GM12864 (cell line): ENCODE measurements at regions not wholly inside any gene's neighbourhood (a gene's known extent, or its start where the extent isn't known, plus 50 kb on each side); places are given as distances from the start of the nearest gene placed in this dataset.

Experiments
- DNase-seq: peaks from one replicate; pipeline ENCODE4 v3.0.0-alpha.2; 2011; ENCODE audit warnings: low read depth
- H3K4me3 ChIP-seq: 2 replicates; pipeline ENCODE4 v1.5.1; 2011; ENCODE audit warnings: mild to moderate bottlenecking, low read depth, low read length, control low read depth
- CTCF ChIP-seq: IDR thresholded peaks from 2 replicates; pipeline ENCODE4 v1.5.1; 2011; ENCODE audit warnings: low read depth, mild to moderate bottlenecking, moderate library complexity, low read length, control low read depth, inconsistent platforms; ENCODE audit errors: missing control alignments

- TF ChIP-seq CTCF = no peak
These were observed 100.3 kb upstream of the SOX5 start for GRCh38 chr12:24049728-24050127.

GRCh38 chr12:24049101-24049500 lies 99.6 kb upstream of the SOX5 start:
- TF ChIP-seq CTCF = no peak

More at GRCh38 chr12:24049728-24050127, 100.3 kb upstream of the SOX5 start:
- DNase-seq = no peak
- no peak overlapping the region for H3K4me3 ChIP-seq

GRCh38 chr12:24048446-24048845 lies 99.0 kb upstream of the SOX5 start:
- H3K4me3 ChIP-seq = no peak overlapping the region
- no peak for TF ChIP-seq CTCF
- no peak for DNase-seq

More at GRCh38 chr12:24049101-24049500, 99.6 kb upstream of the SOX5 start:
- no peak overlapping the region for H3K4me3 ChIP-seq
- DNase-seq = no peak

- no peak for TF ChIP-seq CTCF
- DNase-seq = no peak
- no peak overlapping the region for H3K4me3 ChIP-seq
These were observed 97.9 kb upstream of the SOX5 start for GRCh38 chr12:24047326-24047725.

- no peak for TF ChIP-seq CTCF
- H3K4me3 ChIP-seq = no peak overlapping the region
- no peak for DNase-seq
These were observed 96.4 kb upstream of the SOX5 start for GRCh38 chr12:24045816-24046257.

- no peak for TF ChIP-seq CTCF
- H3K4me3 ChIP-seq = no peak overlapping the region
- DNase-seq = no peak
These were observed 95.7 kb upstream of the SOX5 start for GRCh38 chr12:24044941-24045703.

- no peak overlapping the region for H3K4me3 ChIP-seq
- no peak for DNase-seq
- no peak for TF ChIP-seq CTCF
These were observed 93.2 kb upstream of the SOX5 start for GRCh38 chr12:24042651-24043050.
